HUES48 (cell line): ENCODE measurements at regions not wholly inside any gene's neighbourhood (a gene's known extent, or its start where the extent isn't known, plus 50 kb on each side); places are given as distances from the start of the nearest gene placed in this dataset.
A peak's percentile ranks its signal among the peaks of the same experiment; 100 is the strongest.
"Not testable (repeated sequence)": the region's sequence is repeated elsewhere in the genome, so short reads cannot be mapped to it uniquely, and the experiment has no call there.

Experiments used
- H3K27ac ChIP-seq: one replicate; pipeline ENCODE4 v1.7.0; 2013; ENCODE audit warnings: low read depth, low read length, inconsistent platforms
- H3K27me3 ChIP-seq: 2 replicates; pipeline ENCODE4 v1.6.1; 2013; ENCODE audit warnings: mild to moderate bottlenecking, low read length; ENCODE audit not compliant: control insufficient read depth, insufficient read depth
- H3K36me3 ChIP-seq: 2 replicates; pipeline ENCODE4 v1.6.1; 2013; ENCODE audit warnings: low read length; ENCODE audit not compliant: control insufficient read depth, insufficient read depth
- H3K4me1 ChIP-seq: 2 replicates; pipeline ENCODE4 v1.6.1; 2013; ENCODE audit warnings: mild to moderate bottlenecking, low read length; ENCODE audit not compliant: control insufficient read depth, insufficient read depth
- H3K4me3 ChIP-seq: 2 replicates; pipeline ENCODE4 v1.5.1; 2013; ENCODE audit warnings: mild to moderate bottlenecking, low read depth, low read length
- H3K9ac ChIP-seq: 2 replicates; pipeline ENCODE4 v1.6.1; 2013; ENCODE audit warnings: mild to moderate bottlenecking, low read depth, low read length, moderate library complexity
- H3K9me3 ChIP-seq: 2 replicates; pipeline ENCODE4 v1.6.1; 2013; ENCODE audit warnings: low read length; ENCODE audit not compliant: control insufficient read depth, insufficient read depth

DNA sequence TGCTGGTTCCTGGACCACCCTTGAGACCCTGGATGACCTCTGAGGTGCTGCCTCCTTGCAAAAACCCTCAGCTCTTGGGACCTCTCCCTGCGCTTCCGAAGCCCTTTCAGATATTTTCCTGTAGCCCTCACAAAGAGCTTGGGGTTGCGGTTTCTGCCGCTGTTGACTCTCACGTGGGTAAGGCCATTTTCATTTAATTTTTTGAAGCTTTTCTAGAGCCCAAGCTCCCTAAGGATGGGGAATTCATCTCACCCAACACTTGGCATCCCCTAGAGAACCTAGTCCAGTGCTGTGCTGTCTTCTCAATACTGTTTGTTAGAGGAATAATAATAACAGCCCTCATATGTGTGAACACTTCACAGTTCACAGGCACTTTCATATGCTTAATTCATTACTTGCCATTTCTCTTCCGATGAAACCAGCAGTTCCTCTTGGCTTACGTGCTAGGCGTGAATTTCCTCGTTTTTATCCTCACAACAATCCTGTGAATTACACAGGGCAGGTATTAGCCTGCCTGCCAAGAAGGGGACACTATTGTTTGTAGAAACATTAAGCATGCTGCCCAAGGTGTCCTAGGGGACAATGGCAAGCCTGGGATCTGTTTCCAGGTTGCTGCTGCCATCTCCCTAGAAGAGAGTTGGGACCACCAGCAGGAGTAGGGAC, 71.6 kb upstream of the CTBP2 start:
- H3K4me3 ChIP-seq = no peak overlapping the region
- no peak overlapping the region for H3K27ac ChIP-seq
- H3K36me3 ChIP-seq = no peaks in the 10 kb centered on the region
- H3K9me3 ChIP-seq = no peaks in the 10 kb centered on the region
- H3K27me3 ChIP-seq = no peaks in the 10 kb centered on the region
- peaks cover 22% of the 10 kb centered on the region for H3K4me1 ChIP-seq
- H3K9ac ChIP-seq = no peak overlapping the region

DNA sequence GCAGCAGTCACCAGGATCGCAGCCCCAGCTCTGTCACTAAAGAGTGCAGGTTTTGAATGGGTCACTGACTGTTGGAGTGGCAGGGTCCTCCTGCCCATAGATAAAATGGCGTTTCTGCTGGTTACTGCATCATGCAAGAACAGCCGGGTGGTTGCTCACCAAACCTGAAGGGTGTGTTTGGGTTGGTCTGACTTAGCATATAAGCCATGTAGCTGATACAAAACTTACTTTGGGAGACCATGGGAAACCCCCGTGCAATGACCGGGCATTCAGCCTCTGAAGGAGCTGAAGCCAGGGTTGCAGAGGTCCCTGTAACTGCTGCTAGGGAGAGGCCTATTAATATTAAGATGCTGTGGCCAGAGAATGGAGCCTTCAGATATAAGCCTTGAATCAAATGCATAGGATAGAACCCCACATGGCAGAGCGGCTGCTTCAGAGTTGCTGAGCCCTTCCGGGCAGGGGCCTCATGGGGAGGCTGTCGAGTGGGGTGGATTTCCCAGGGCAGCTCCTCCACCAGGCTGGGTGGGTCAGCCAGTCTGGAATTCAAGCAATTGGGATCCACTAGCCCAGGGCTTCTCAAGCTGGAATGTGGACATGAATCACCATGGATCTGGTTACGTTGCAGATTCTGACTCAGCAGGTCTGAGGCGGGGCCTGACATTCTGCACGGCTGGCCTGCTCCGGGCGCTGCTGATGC, 70.9 kb upstream of the CTBP2 start:
- Histone ChIP-seq H3K4me1 (peaks cover 22% of the 10 kb centered on the region), H3K27me3 (no peaks in the 10 kb centered on the region), H3K9ac (no peak overlapping the region), H3K9me3 (no peaks in the 10 kb centered on the region), H3K4me3 (no peak overlapping the region), H3K36me3 (no peaks in the 10 kb centered on the region), H3K27ac (peak overlapping the region; percentile 35)

DNA sequence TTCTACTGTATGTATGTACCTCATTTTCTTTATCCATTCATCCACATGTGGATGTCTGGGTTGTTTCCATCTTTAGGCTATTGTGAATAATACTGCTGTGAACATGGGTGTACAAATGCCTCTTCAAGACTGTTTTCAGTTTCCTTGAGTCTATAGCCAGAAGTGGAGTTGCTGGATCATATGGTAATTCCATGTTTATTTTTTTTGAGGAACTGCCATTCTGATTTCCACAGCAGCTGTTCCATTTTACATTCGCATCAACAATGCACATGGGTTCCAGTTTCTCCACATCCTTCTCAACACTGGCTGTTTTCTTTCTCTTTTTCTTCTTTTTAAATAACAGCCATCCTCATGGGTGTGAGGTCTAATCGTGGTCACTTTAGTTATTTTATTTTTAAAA, 69.9 kb upstream of the CTBP2 start:
- H3K9ac ChIP-seq = no peak overlapping the region
- H3K27ac ChIP-seq = no peak overlapping the region
- H3K4me1 ChIP-seq = peaks cover 22% of the 10 kb centered on the region
- no peaks in the 10 kb centered on the region for H3K9me3 ChIP-seq
- H3K36me3 ChIP-seq = no peaks in the 10 kb centered on the region
- no peaks in the 10 kb centered on the region for H3K27me3 ChIP-seq
- no peak overlapping the region for H3K4me3 ChIP-seq

DNA sequence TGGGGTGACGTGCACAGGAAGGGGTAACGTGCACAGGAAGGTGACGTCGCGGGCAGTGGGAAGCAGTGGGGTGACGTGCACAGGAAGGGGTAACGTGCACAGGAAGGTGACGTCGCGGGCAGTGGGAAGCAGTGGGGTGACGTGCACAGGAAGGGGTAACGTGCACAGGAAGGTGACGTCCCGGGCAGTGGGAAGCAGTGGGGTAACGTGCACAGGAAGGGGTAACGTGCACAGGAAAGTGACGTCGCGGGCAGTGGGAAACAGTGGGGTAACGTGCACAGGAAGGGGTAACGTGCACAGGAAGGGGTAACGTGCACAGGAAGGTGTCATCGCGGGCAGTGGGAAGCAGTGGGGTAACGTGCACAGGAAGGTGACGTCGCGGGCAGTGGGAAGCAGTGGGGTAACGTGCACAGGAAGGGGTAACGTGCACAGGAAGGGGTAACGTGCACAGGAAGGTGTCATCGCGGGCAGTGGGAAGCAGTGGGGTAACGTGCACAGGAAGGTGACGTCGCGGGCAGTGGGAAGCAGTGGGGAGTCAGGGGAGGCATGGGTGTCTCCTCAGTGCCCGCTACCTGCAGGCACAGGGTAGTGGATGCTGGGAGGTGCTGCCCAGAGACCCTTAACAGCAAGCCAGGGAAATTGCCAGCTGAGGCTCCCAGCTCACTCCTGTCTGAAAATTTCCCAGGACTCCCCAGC, 68.0 kb upstream of the CTBP2 start:
- peaks cover 16% of the 10 kb centered on the region for H3K4me1 ChIP-seq
- not testable (repeated sequence) for H3K27me3 ChIP-seq, H3K36me3 ChIP-seq, H3K27ac ChIP-seq, H3K4me3 ChIP-seq, H3K9me3 ChIP-seq, H3K9ac ChIP-seq

DNA sequence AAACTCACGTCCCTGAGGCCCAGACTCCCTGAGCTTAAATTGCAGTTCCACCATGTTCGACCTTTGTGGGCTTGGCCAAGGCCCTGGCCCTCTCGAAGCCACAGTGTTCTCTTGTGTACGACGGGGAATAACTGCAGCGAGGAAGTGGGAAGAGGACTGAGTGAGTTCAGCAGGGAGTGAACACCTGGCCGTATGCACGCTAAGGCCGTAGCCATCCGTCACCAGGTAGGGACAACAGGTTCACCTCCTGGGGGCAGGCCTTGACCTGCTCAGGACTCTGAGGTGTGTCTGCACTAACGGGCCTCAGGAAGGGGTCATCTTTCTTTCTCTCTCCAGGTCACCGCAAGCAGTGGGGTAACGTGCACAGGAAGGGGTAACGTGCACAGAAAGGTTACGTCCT, 67.2 kb upstream of the CTBP2 start:
- H3K9ac ChIP-seq = no peak overlapping the region
- H3K27ac ChIP-seq = no peak overlapping the region
- H3K4me3 ChIP-seq = no peak overlapping the region
- H3K4me1 ChIP-seq = peaks cover 11% of the 10 kb centered on the region
- H3K27me3 ChIP-seq = no peaks in the 10 kb centered on the region
- no peaks in the 10 kb centered on the region for H3K36me3 ChIP-seq
- H3K9me3 ChIP-seq = no peaks in the 10 kb centered on the region

DNA sequence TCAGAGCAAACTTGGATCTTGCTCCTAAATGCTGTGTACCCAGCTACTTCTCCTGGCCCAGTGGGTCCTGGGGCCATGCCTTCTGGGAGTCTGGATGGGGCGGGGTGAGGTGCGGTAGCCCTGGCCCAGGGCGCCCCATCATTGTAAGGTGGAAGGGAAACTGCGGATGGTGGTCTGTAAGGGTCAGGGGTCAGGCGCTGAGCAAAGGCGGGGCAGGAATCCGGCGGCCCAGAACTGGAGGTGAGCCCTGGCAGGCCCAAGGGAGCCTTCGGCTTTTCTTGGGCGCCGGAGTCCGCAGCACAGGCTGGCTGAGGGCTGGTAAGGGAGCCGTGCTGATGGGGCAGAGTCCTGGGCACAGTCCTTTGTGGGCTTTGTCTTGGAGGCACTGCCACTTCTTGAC, 66.5 kb upstream of the CTBP2 start:
- Histone ChIP-seq H3K4me3 (no peak overlapping the region), H3K9ac (no peak overlapping the region), H3K27me3 (no peaks in the 10 kb centered on the region), H3K36me3 (no peaks in the 10 kb centered on the region), H3K4me1 (peaks cover 11% of the 10 kb centered on the region), H3K9me3 (no peaks in the 10 kb centered on the region), H3K27ac (no peak overlapping the region)

DNA sequence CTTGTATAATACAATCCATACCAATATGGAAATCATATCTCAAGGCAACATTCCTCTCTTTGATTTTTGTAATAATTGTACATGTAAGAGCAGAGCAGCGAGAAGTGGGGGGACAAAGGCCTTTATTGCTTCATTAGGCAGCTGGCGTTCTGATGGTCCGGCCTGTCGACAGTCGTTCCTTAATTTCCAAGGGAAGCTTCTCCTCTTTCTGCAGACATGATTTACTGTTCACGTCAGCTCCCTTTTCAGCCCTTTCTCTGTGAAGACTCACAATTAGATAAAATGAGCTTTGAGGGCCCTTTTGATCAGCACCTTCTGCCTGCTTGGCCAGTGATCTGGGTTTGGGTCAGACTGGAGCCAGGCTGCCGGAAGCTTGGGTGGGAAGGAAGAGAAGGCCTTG, 65.6 kb upstream of the CTBP2 start:
- Histone ChIP-seq H3K36me3 (no peaks in the 10 kb centered on the region), H3K4me3 (no peak overlapping the region), H3K9me3 (no peaks in the 10 kb centered on the region), H3K27me3 (no peaks in the 10 kb centered on the region), H3K4me1 (peaks cover 7% of the 10 kb centered on the region; the same call in 1 of the 2 replicates), H3K9ac (no peak overlapping the region), H3K27ac (no peak overlapping the region)

DNA sequence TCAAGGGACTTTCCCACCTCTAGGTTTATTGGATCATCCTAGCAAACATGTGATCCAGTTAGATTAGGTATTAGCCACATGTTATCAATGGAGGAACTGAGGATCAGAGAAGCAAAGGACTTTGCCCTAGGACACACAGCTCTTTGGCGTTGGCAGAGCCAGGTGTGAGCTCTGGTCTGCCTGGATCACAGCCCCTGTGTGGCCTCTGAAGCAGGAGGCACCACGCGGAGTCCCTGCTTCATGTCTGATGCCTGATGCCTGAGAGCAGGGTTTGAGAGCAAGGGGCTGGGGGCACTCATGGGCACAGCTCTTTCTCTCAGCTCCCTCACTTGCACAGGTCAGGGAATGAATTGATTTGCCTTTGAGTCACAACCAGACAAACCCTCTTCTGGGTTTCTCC, 64.7 kb upstream of the CTBP2 start:
- Histone ChIP-seq H3K4me3 (no peak overlapping the region), H3K4me1 (peaks cover 7% of the 10 kb centered on the region; the same call in 1 of the 2 replicates), H3K9me3 (no peaks in the 10 kb centered on the region), H3K9ac (no peak overlapping the region), H3K36me3 (no peaks in the 10 kb centered on the region), H3K27me3 (no peaks in the 10 kb centered on the region), H3K27ac (no peak overlapping the region)

DNA sequence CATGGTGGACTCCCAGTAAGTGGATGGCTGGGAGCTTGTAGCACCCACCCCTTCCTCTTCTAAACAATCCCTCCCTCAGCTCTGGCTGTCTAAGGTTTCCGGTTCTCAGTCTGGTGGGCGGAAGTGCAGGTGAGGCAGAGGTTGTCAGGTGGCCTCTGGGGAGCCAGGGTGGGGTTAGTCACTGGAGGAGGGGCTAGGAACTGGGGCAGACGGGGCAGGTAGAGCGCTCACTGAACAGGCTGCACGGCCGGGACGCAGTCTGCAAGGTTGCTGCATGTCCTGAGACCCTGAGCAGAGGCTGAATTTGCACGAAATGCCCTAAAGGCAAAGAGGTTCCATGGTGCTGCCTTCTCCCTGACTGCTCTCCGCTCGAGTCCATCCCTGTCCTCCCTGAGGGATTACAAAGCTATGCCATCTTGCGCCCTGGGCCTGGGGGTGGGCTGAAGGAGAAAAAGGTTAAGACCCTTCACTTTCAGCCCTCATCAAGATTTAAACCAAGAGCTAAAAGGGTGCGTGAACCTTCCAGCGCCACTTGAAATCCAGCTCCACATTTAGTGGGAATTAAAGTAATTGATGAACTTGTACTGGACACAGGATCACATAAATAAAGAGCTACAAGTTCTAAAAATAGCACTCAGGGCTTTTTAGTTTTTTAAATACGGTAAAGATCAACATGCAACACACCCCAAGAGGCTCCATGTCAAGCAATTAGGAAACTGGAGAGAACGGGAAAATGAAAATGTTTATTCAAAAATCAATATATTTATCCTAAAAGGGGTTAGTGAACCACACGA, 62.3 kb upstream of the CTBP2 start:
- H3K36me3 ChIP-seq = no peaks in the 10 kb centered on the region
- H3K9me3 ChIP-seq = no peaks in the 10 kb centered on the region
- H3K4me1 ChIP-seq = no peaks in the 10 kb centered on the region
- no peak overlapping the region for H3K27ac ChIP-seq
- no peak overlapping the region for H3K9ac ChIP-seq
- H3K4me3 ChIP-seq = no peak overlapping the region
- H3K27me3 ChIP-seq = no peaks in the 10 kb centered on the region

DNA sequence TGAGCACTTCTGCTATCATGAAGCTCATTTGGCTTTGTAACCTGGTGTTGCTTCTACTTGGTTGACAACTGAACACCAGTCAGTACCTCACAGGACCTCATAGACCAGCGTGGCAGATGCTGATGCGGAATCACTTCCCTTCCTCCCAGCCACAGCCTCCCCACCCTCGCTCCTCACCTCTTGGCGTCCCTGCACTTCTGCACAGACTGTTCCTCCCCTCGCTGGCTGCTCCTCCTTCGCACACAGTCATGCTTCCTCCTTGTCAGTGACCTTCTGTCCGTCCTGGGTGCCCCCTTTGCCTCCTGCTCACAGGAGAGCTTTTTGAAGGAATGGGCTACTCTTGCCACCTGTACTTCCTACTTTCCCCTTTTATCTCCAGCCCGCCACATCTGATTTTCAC, 61.4 kb upstream of the CTBP2 start:
- no peak overlapping the region for H3K4me3 ChIP-seq
- H3K9me3 ChIP-seq = no peaks in the 10 kb centered on the region
- H3K9ac ChIP-seq = no peak overlapping the region
- no peak overlapping the region for H3K27ac ChIP-seq
- H3K4me1 ChIP-seq = no peaks in the 10 kb centered on the region
- no peaks in the 10 kb centered on the region for H3K27me3 ChIP-seq
- no peaks in the 10 kb centered on the region for H3K36me3 ChIP-seq
